NCI-H2227 (cell line): ENCODE measurements at regions not wholly inside any gene's neighbourhood (a gene's known extent, or its start where the extent isn't known, plus 50 kb on each side); places are given as distances from the start of the nearest gene placed in this dataset.

Experiments
- DNase-seq: peaks from one replicate; lab custom pipeline; 2025; ENCODE audit not compliant: unreplicated experiment; lab: John Stamatoyannopoulos, UW

- DNase-seq = peak; percentile 21
These were observed 120.1 kb upstream of the MAX start for GRCh38 chr14:65222440-65222858.

DNA sequence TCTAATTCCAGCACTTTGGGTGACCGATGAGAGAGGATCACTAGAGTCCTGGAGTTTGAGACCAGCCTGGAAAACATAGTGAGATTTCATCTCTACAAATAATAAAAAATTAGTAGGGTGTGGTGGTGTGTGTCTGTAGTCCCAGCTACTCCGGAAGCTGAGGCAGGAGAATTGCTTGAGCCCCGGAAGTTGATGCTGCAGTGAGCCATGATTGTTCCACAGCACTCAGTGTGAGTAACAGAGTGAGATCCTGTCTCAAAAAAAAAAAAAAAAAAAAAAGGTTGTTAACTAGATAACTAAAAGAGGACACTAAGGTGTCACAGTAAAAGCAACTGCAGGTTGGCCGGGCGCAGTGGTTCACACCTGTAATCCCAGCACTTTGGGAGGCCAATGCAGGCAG lies 121.3 kb upstream of the MAX start:
- no peak for DNase-seq

- DNase-seq = no peak
These were observed 122.5 kb upstream of the MAX start for GRCh38 chr14:65224799-65225198.

DNA sequence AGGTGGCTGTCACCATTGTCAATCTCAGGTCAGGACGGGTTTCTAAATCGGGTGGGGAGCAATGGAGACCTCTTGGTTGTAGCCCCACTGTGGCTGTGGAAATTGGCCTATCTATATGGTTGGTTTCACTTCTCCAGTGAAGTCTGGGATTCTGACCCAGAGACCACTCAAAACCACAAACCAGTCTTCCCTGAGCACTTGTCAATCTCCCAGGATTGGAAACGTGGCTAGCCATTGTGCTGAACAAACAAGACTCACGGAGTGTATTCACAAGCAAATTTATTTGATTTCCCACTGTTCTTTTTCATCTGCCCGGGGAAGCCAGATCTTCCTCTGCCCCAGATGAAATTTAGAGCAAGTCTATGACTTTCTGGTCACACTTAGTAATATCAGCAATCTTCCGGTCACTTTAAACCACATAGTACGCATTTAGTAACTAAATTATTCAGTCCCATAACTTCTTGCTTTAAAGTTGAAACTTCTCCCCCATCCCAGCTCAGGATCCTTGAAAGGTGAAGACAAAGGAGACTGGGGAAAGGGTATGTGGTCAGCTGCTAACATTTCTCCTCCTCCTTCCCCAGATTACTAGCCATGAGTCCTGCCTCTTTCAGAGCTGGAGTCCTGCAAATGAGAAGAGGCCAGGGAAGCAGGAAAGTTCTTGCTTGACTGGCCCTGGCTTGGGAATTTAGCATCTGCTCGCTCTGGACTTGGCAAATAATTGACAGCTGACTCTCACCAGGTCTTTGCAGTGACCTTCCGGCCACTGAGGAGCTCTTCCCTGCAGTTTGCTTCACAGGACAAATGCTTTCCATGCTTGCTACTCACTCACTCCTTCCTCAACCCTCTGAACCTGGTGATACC lies 123.2 kb upstream of the MAX start:
- DNase-seq = no peak

DNA sequence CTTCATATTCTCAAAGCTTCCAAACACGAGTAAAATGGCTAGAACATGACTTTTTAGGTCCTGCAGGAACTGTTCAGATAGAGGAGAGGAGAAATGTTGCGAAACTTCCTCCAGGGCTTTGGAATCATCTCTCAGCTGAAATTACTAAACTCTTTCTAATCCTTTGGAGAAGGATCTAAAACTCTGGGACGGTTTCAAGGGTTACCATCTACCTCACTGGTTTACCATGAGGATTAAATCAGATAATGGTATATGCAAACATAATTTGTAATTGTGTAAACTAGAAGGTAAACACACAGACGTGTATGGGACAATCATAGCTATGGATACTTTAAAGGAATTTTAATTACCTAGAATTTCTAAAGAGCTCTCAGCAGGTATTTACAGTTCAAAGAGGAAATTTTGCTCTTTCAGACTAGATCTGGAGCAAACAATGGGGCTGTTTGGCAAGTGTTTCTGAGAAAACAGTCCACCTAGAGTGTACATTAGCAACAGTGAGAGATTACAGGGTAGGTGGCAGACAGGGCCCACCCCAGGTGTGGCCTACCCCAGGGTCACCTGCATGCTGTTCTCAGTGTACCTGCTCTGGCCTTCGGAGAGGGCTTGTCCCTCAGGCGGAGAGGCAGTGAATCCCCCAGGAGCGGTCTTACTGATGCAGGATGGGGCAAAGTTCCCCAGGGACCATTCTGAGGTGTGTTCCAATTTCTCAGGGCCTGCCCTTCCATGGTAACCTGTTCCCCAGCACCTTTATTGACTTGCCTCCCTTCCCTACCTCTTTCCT lies 124.7 kb upstream of the MAX start:
- DNase-seq = no peak

- no peak for DNase-seq
These were observed 126.1 kb upstream of the MAX start for GRCh38 chr14:65228436-65228835.

GRCh38 chr14:65228956-65229747 lies 126.8 kb upstream of the MAX start:
- DNase-seq = no peak

GRCh38 chr14:65229748-65230728 lies 127.7 kb upstream of the MAX start:
- DNase-seq = peak; percentile 89

GRCh38 chr14:65231286-65231980 lies 129.1 kb upstream of the MAX start:
- DNase-seq = no peak

DNA sequence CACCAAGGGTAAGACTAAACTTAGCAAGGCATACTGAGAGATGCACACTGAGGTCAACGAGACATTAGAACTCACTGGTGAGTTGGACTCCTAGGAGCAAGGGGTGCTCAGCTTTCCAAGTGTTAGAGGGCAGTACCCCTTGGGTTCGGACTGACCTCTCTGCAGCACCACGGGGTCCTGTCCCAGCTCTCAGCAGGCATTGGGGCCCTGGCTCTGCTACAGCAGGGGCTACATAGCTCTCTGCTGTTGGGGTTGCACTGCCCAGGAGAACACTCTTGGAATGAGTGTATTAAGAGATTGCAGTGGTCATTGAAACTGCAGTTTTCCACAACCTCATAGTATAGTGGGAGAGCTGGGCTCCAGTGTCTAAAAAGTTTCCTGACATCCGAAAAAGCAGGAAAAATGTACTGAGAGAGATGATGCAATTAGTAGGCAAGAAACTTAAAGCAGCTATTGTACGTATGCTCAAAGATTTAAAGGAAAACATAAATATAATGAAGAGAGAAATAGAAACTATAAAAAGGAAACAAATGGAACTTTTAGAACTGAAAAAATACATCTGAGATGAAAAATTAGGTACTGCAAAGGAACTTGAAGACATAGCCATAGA lies 132.5 kb upstream of the MAX start:
- DNase-seq = no peak

- no peak for DNase-seq
These were observed 134.9 kb upstream of the MAX start for GRCh38 chr14:65237023-65237814.

GRCh38 chr14:65237941-65238340 lies 135.6 kb upstream of the MAX start:
- no peak for DNase-seq

DNA sequence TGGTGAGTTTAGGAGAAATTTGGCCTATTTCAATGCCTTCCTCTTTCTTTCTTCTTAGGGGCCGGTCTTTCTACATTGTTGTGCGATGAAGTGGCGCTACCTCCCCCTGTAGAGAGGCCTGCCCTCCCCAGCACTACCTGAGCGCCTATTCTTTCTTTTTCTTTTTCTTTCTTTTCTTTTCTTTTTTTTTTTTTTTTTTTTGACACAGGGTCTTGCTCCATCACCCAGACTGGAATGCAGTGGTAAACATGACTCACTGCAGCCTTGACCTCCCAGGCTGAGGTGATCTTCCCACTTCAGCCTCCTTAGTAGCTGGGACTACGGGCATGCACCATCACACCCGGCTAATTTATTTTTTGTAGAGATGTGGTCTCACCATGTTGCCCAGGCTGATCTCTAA lies 136.1 kb upstream of the MAX start:
- DNase-seq = no peak

- no peak for DNase-seq
These were observed 137.0 kb upstream of the MAX start for GRCh38 chr14:65239143-65239937.

GRCh38 chr14:65239938-65240296 lies 137.6 kb upstream of the MAX start:
- peak; percentile 23 for DNase-seq

DNA sequence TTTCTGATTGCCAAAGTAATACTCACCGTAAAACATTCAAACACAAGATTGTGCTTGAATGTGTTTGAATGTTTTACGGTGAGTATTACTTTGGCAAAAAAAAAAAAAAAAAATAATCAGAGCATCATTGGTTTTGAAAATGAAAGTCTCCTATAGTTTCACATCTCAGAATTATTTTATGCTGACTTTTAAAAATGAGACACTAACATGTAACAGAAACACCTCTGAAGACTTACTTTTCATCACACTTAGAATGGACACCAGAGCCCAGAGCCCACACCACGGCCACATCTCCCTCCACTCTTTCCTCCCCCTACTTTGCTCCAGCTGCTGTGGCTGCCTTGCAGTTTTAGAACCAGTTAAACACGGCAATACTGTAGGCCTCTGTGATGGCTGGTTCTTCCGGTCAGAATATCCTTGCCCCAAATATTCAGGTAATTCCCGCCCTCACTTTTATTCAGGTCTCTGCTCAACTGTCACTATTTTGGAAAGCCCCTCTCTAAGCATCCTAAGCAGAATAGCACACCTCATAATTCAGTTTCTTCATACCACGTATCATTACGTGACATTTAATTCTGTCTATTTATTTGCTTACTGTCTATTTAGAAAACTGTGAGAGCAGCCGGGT lies 138.9 kb upstream of the MAX start:
- no peak for DNase-seq

GRCh38 chr14:65242732-65243134 lies 140.4 kb upstream of the MAX start:
- no peak for DNase-seq
